GM21737 (cell line): ENCODE measurements at regions not wholly inside any gene's neighbourhood (a gene's known extent, or its start where the extent isn't known, plus 50 kb on each side); places are given as distances from the start of the nearest gene placed in this dataset.
"Not testable (repeated sequence)": the region's sequence is repeated elsewhere in the genome, so short reads cannot be mapped to it uniquely, and the experiment has no call there.

ENCODE experiments used
- ATAC-seq: cut with Tn5 transposase; IDR thresholded peaks from one replicate; pipeline ENCODE4 v1.9.1; 2021; ENCODE audit warnings: mild to moderate bottlenecking, moderate library complexity; ENCODE audit not compliant: unreplicated experiment

DNA sequence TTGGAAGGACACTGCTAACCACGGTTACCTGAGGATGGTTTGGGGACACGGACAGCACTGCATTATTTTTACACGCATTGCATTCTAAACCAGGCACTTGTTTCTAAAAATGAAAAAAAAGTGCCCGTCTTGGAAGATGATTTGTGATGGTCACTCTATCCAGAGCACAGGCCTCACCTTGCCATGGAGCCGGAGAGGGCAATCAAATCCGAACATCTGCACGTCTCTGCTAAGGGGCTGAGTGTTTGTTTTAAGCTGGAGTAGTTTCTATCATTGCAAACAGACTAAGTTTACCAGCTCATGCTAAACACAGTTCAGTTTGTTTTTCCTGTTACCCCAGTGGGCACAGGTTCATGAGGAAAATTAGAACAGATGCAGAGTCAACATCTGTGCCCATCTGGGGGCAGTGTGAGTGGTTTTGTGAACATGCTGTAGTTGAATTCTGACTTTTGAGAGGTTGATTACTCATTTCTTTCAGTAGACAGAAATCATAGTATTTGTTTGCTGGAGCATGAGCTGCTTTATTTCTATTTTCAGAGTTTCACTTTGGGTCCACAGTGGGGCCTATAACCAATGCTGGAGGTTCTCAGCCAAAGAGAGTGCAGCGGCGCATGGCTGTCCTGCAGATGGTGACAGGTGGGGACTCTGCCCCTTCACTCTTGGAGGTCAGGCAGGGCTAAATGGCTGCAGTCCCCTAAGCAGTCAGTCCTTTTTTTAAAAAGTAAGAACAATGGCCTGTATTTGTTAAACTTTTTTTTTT, 65.4 kb upstream of the ENPP6 start:
- peak; percentile 50 for ATAC-seq

DNA sequence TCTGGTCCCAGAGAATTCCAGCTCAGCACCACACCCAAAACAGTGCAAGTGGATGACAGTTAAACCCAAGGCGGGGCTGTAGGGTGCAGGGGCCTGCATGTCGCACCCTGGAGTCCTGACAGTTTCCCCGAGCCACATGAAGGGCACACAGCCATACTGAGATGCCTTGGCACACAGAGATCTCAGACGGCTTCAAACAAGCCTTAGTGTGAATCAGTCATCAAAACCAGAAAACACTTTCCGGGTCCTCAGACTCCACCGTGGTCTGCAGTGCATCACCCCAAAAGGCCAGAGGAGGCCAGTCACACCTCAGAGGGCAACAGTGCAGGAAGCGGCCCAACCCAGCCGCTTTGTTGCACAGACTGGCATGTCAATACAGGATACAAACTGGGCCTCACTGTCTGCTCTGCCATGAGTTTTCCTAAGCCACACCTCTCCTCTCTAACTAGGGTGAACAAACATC, 64.6 kb upstream of the ENPP6 start:
- ATAC-seq: peak; percentile 34

DNA sequence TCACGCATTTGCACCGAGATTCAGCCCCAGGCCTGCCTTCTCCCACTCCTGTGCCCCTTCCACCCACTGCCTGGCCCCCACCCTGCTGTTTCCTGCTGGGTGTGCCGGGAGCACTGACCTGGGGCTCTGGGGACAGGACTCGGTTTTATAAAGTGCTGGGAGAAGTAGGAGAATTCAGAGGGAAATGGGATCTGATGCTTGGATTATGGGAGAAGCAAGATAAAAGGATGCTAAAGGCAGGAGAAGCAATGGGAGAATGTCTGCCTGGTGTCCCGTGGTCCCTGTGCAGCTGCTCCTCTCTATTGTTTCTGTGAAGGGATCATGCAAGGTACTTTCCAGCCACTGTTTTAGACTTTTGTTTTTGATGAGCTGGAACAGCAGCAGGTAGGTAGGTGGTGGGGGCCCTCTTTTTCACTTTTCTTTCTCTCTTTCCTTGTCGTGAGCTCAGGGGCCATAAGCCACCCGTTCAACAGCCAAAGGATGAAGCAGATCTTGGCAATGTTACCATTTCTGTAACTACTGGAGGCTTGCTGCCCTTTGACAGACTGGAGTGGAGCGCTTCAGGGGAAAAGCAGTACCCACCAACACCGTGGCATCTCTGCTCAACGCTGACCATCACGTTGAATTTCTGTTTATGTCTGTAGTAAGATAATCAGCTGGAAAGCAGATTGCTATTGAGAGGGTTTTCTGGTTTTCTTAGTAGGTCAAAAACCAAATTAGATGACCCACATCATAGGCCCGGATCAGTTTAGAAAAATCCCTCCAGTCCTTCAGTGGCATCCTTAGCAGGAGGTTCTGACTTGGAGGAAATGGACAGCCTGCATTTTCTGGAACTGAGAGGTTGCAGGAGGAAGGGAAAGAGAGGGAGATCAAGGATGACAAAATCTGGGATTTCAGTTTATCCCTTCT, 63.8 kb upstream of the ENPP6 start:
- ATAC-seq: no peak

DNA sequence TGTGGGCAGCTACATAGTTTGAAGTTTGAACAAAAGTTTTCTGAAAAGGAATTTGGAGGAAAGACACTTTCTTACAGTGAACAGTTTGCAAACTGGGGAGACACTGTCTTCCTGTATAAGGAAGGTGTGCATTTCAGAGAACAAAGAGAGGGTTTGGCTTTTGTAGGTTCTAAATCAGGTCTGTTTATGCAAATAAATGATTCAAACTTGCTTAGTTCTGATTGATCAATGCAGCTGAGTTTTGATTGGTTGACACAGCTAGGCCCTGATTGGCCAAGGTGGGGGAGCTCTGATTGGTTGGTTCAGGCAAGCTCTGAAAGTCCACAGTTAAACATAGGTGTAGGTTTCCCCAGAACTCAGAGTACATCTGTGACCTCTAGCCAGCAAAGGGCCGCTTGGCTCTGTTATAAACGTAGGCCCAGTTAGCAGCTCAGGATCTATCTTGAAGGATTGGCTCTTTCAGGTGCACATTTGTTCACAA, 63.0 kb upstream of the ENPP6 start:
- ATAC-seq: peak; percentile 22

DNA sequence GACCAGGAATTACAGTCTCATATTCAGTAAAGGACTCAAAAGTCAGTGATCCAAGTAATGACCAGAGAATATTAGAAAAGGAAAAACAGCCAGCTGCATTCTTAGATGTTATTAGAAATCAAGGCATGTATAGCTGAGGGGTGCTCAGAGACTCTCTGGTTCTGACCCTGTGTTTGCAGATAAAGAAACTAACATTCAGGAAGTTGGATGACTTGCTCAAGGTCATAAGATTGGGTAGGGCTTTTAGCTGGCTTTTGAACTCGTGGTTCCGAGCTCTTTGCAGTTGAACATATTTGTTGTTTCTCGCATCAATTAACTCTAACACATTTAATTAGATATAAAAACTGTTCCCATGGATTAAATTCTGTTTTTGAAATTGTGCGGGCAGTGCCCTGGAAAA, 62.5 kb upstream of the ENPP6 start:
- ATAC-seq: no peak

DNA sequence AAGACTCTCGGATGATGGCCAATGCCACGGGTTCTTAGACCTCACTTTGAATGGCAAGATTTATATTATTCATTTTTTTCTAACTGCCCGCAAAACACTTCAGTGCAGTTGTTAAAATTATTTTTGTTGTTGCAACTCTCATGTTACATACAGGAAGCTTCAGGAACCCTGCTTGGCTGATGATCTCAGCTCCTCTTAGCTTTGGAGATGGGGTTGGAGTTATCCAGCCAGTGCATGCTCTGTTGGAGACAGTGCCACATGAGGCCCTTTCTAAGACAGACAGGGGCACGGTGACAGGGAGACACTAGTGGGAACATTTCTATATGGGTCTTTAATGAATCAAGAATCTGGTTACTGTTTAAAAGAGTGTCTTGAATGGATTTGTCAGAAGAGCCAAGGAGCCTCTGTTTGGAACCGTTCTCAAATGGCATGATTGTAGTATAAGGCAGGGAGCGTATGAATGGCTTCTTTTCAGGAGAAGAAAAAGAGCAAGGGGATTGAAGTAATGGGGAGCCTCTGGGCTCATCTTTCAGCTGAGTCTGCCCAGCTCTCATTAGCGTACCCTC, 61.9 kb upstream of the ENPP6 start:
- ATAC-seq: no peak

DNA sequence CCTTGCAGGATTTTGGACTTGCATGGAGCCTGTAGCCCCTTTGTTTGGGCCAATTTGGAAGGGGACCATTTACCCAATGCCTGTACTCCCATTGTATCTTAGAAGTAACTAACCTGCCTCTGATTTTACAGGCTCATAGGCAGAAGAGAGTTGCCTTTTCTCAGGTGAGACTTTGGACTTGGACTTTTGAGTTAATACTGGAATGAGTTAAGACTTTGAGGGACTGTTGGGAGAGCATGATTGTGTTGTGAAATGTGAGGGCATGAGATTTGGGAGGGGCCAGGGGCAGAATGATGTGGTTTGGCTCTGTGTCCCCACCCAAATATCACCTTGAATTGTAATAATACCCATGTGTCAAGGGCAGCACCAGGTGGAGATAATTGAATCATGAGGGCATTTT, 60.1 kb upstream of the ENPP6 start:
- not testable (repeated sequence) for ATAC-seq

DNA sequence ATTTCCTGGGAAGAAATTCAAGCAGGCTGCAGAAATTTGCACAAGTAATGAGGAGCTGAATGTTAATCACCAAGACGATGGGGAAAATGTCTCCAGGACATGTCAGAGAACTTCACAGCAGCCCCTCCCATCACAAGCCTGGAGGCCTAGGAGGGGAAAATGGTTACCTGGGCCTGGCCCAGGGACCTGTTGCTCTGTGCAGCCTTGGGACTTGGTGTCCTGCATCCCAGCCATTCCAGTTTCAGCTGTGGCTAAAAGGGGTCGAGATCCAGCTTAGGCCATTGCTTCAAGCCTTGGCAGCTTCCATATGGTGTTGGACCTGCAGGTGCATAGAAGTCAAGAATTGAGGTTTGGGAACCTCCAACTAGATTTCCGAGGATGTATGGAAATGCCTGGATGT, 59.3 kb upstream of the ENPP6 start:
- not testable (repeated sequence) for ATAC-seq

DNA sequence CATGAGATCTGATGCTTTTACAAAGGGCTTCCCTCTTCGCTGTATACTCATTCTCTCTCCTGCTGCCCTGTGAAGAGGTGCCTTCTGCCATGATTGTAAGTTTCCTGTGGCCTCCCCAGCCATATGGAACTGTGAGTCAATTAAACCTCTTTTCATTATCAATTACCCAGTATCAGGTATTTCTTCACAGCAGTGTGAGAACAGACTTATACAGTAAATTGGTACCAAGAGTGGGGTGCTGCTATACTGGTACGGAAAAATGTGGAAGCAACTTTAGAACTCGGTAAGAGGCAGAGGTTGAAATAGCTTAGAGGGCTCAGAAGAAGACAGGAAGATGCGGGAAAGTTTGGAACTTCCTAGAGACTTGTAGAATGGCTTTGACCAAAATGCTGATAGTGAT, 58.7 kb upstream of the ENPP6 start:
- ATAC-seq: not testable (repeated sequence)

DNA sequence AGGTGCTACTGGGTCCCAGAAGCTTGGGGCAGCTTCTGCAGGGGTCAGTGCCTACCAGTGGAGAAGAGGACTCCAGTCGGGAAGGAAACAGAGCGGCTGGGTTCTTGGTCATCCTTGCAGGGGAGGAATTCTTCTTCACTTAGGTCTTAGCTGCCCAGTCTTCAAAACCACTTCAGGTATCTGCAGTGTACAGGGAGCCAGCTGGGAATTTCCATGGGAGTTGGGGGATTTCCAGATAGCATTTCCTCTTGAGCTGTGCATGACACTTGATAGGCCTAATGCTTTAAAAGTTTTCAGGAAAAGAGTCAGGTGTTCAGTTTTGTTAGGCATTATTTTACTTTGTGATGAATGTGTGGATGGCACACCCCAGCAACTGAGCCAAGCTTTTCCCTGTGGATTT, 58.1 kb upstream of the ENPP6 start:
- ATAC-seq: no peak

DNA sequence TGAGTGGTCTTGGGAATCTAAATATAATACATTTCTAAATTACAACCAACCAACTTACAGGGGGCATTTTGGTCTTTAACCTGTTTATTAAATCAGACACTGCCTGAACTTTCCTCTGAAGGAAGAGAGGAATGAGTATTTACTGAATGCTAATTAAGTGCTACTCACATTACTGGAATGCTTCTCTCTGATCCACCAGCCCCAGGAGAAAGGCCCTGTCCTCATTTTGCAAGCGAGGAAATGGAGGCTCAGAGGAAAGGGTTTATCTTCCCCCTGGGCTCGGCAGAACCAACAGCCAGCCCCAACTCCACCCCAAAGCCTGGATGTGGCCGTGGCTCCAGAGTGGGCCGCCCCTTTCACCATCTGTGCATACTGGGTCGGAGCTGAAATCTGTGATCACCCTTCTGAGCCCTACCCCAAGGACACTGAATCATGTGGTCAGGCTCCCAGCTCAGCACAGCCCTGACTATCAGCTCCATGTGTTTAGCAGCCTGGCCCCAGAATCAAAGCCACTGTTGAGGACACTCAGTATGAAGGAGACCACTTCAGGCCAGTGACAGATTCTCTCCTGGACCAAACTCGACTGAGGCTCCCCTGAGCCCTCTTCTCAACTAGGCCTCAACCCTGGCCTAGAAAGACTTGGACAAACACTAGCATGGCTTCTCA, 56.7 kb upstream of the ENPP6 start:
- ATAC-seq: no peak

DNA sequence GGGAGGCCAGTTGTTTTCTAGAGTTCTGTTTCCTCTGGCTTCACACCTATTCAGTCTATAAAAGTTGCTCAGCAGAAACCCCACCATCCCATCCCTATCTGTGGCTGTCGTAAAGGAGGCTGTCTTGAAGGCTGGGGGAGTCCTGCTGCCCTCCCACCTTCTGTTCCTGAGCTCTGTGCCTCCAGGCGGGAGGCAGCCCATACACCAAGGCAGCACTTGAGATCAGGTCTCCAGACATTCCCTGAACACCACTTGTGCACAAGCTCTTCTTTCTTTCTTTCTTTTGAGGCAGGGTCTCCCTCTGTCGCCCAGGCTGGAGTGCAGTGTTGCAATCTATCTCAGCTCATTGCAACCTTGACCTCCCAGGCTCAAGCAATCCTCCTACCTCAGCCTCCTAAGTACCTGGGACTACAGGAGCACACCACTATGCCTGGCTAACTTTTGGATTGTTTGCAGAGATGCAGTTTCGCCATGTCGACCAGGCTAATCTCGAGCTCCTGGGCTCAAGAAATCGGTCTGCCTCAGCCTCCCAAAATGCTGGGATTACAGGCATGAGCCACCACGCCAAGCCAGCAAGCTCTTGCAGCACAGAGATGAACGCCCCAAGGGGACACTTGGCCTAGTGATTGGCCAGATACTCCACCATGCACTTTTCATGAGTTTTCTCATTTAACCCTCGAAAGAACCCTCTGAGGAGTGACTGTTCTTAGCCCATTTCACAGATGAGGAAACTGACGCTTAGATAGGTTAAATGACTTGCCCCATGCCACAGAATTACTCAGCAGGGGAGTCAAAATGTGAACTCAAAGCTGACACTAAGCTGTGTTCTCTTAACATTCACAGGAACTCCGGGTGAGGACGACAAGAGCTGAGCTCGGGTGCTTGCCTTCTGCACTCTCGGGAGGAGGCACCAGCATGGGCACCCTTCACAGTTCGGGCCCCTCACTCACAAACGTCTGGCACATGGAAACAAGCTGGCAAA, 55.8 kb upstream of the ENPP6 start:
- ATAC-seq: no peak

DNA sequence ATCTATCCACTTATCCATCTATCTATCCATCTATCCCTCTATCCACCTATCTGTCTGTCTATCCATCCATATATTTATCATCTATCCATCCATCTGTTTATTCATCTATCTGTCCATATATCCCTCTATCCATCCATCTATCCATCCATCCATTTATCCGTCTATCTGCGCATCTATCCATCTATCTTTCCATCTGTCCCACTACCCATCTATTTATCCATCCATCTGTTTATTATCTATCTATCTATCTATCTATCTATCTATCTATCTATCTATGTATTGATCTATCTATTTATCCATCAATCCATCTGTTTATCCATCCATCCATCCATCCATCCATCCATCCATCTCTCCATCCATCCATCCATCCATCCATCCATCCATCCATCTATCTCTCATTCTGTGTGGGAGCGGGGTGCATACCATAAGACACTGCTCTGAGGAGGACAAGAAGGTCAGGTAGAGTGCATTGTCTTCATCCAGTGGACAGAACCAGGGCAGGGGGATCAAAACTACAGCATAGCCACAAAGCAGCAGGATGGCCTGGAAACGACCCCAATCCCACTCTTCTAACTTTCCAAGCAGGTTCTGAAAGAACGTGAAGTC, 53.2 kb upstream of the ENPP6 start:
- ATAC-seq: no peak

DNA sequence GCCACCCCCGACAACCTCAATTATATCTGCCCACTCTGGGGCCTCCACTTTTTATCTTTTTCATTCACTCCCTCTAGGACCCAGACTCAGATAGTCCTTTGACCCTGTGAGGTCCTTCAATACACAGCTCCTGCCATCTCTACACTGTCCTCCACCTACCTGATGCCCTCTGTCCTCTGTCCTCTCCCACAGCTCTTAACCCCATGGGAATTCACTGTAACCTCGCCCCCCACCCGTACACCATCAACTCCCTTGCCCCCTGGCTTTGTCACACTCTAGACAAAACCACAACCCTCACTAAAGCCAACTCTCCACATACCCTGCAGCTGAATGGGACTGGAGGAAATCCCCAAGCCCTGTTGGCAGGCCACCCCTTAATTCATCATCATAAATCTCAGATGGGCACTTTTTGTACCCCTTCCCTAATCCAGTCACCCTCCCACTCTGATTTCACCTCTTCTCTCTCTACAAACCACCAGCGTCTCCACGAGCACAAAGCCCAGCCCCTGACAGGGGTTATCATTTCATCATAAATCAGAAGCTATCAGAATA, 52.3 kb upstream of the ENPP6 start:
- no peak for ATAC-seq

DNA sequence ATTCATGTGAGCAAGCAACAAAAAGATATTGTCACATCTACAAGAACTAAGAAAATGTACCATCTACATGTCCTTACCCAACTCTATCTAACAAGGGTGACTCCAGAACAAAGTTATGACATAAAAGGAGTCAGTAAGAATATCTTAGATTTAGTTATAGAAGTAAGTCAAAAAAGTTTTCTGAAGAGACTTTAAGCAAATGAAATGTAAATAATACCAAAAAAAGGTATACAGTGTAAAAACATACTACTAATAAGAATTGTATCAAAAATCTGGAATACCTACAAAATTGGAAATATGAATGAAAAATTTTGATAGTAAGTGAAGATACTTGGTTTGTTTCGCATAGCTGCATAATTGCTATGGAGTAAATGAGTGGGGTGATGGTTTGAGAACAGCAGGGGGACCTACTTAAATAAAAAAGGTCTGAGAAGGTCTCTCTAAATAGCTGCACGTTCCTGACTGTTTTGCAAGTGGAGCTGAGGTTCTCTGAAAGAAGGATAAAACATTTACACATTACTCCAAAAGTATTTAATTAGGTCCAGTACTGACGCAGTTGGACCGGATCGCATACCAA, 51.0 kb upstream of the ENPP6 start:
- no peak for ATAC-seq

DNA sequence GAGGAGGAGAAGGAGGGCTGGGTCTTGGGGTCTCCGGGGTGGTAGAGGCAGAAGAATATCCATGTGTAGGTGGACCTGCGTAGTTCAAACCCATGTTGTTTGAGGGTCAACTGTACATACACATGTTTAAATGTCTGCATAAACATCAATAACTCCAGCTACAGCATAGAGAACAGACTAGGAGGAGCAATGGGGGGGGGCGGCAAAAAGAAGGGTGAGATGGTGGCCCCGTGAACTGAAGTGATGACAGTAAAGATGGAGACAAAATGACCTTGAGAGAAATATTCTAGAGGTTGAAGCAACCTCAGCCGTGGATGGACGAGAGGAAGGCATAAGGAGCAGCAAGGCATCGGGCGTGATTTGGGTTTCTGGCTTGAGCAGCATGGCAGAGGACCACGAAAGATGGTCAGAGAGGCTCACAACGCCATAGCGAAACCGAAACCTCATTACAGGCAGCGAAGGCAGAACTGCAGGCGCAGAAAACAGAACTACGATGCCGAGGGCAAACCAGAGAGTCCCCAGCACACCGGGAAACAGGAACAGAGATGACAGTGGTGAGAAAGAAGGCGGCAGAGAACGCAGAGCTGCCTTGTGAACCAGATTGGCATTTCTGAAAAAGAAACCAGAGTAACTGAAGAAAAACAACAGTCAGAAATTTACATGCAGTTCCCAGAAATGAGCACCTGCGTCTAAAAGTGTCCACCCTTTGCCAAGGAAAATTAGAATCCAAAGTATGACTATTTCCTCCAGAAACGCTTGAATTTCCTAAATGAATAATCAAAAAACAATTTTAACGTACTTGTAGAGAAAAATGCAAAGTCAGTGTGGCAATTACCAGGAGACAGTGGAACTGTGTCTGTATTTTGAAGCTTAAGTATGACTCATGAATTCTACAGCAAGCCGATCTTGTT, 50.3 kb upstream of the ENPP6 start:
- peak; percentile 79 for ATAC-seq
